ENCODE measurements at regions not wholly inside any gene's neighbourhood (a gene's known extent, or its start where the extent isn't known, plus 50 kb on each side); places are given as distances from the start of the nearest gene placed in this dataset.

- H3K36me3 ChIP-seq (ENCODE audit: control insufficient read depth in 1 of 2, insufficient read depth in 2 of 2, low read length in 1 of 2), result no peaks in the 10 kb centered on the region
- intact Hi-C loops (cut with DNase I), result no loop called here
- H3K27me3 ChIP-seq (ENCODE audit: control insufficient read depth in 1 of 2, insufficient read depth in 2 of 2, low read length in 1 of 2), result no peaks in the 10 kb centered on the region
- ATAC-seq (ENCODE audit: low FRiP score) (no peak), DNase-seq (no peak)
- H3K4me3 ChIP-seq (ENCODE audit: low read length in 2 of 2), result no peak overlapping the region
- H3K9me3 ChIP-seq (ENCODE audit: control insufficient read depth, low read length), result peaks cover 13% of the 10 kb centered on the region
- H3K27ac ChIP-seq (ENCODE audit: low read depth in 1 of 2, low read length in 2 of 2), result no peak overlapping the region
- no peaks in the 10 kb centered on the region for H3K4me1 ChIP-seq (ENCODE audit: control insufficient read depth in 1 of 2, insufficient read depth in 2 of 2, low read length in 2 of 2)
- WGBS, 2 donors, result 62 to 69% methylated on average over 10 of the region's 10 CpGs
Measured at GRCh38 chr16:86455116-86455515, 55.2 kb upstream of the FOXF1 start.

DNA sequence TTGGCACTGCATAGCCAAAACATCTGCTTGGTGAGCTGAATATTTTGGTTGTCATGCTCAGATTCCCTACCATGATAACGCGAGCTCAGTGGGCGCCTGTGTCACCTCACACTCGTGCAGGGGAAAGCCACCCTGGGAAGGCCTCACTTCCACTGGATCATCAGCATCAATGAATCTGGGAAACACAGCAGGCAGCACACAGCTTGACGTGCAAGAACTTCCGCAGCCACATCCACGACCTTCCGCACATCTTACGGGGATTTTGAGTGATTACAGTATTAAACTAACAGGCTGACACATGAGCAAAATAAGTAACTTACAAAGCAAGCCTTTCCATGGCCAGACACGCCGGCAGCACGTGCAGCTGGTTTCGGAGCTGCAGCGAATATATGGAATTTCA, 54.7 kb upstream of the FOXF1 start:
- intact Hi-C loops (cut with DNase I), result no loop called here
- Histone ChIP-seq H3K9me3 (ENCODE audit: control insufficient read depth, low read length) (peaks cover 18% of the 10 kb centered on the region), H3K27ac (ENCODE audit: low read depth in 1 of 2, low read length in 2 of 2) (no peak overlapping the region), H3K36me3 (ENCODE audit: control insufficient read depth in 1 of 2, insufficient read depth in 2 of 2, low read length in 1 of 2) (no peaks in the 10 kb centered on the region), H3K4me3 (ENCODE audit: low read length in 2 of 2) (no peak overlapping the region), H3K4me1 (ENCODE audit: control insufficient read depth in 1 of 2, insufficient read depth in 2 of 2, low read length in 2 of 2) (no peaks in the 10 kb centered on the region), H3K27me3 (ENCODE audit: control insufficient read depth in 1 of 2, insufficient read depth in 2 of 2, low read length in 1 of 2) (no peaks in the 10 kb centered on the region)
- ATAC-seq (ENCODE audit: low FRiP score) (no peak), DNase-seq (no peak)
- 36 to 48% methylated on average over 14 of the region's 14 CpGs for WGBS, 2 donors

GRCh38 chr16:86457501-86458148, 52.7 kb upstream of the FOXF1 start:
- Histone ChIP-seq H3K4me1 (ENCODE audit: control insufficient read depth in 1 of 2, insufficient read depth in 2 of 2, low read length in 2 of 2) (no peaks in the 10 kb centered on the region), H3K27me3 (ENCODE audit: control insufficient read depth in 1 of 2, insufficient read depth in 2 of 2, low read length in 1 of 2) (no peaks in the 10 kb centered on the region), H3K27ac (ENCODE audit: low read depth in 1 of 2, low read length in 2 of 2) (no peak overlapping the region), H3K36me3 (ENCODE audit: control insufficient read depth in 1 of 2, insufficient read depth in 2 of 2, low read length in 1 of 2) (no peaks in the 10 kb centered on the region), H3K4me3 (ENCODE audit: low read length in 2 of 2) (no peak overlapping the region), H3K9me3 (ENCODE audit: control insufficient read depth, low read length) (peaks cover 19% of the 10 kb centered on the region)
- ATAC-seq (ENCODE audit: low FRiP score), result peak; percentile 62
- DNase-seq, result no peak
- intact Hi-C loops (cut with DNase I), result no loop called here
- WGBS, 2 donors, result 48 to 49% methylated on average over 11 of the region's 11 CpGs

- intact Hi-C loops (cut with DNase I), result no loop called here
- 57 to 66% methylated on average over 7 of the region's 7 CpGs for WGBS, 2 donors
Measured at GRCh38 chr16:86458149-86458777, 52.1 kb upstream of the FOXF1 start.

DNA sequence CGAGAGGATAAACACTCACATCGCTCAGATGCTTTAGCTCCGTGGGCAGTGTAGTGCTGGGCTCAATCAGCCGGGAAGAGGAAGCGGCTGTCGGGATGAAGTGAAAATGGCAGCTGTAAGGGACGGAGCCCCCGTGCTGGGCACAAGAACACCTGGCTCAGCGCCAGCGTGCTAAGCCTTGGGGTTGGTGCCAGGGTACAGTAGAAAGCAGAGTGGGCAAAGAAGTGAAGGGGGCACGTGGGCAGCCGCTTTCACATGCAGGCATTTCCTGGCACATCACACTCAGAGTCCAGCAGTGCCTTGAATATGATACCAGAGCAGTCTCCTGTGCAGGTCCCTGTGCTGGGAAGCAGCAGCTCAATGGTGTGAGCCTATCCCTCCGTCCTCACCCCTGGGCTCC, 51.1 kb upstream of the FOXF1 start:
- whole genome bisulfite sequencing, 2 donors, result 42 to 55% methylated on average over 13 of the region's 13 CpGs
- H3K9me3 ChIP-seq (ENCODE audit: control insufficient read depth, low read length), result peaks cover 17% of the 10 kb centered on the region
- H3K36me3 ChIP-seq (ENCODE audit: control insufficient read depth in 1 of 2, insufficient read depth in 2 of 2, low read length in 1 of 2), result no peaks in the 10 kb centered on the region
- no peak for ATAC-seq (ENCODE audit: low FRiP score)
- no peaks in the 10 kb centered on the region for H3K4me1 ChIP-seq (ENCODE audit: control insufficient read depth in 1 of 2, insufficient read depth in 2 of 2, low read length in 2 of 2)
- H3K4me3 ChIP-seq (ENCODE audit: low read length in 2 of 2), result no peak overlapping the region
- H3K27me3 ChIP-seq (ENCODE audit: control insufficient read depth in 1 of 2, insufficient read depth in 2 of 2, low read length in 1 of 2), result no peaks in the 10 kb centered on the region
- no peak for DNase-seq
- no peak overlapping the region for H3K27ac ChIP-seq (ENCODE audit: low read depth in 1 of 2, low read length in 2 of 2)
- intact Hi-C loops (cut with DNase I), result no loop called here

More at GRCh38 chr16:86458149-86458777, 52.1 kb upstream of the FOXF1 start:
- Histone ChIP-seq H3K36me3 (ENCODE audit: control insufficient read depth in 1 of 2, insufficient read depth in 2 of 2, low read length in 1 of 2) (no peaks in the 10 kb centered on the region), H3K27me3 (ENCODE audit: control insufficient read depth in 1 of 2, insufficient read depth in 2 of 2, low read length in 1 of 2) (no peaks in the 10 kb centered on the region), H3K27ac (ENCODE audit: low read depth in 1 of 2, low read length in 2 of 2) (no peak overlapping the region), H3K4me1 (ENCODE audit: control insufficient read depth in 1 of 2, insufficient read depth in 2 of 2, low read length in 2 of 2) (no peaks in the 10 kb centered on the region), H3K9me3 (ENCODE audit: control insufficient read depth, low read length) (peaks cover 19% of the 10 kb centered on the region), H3K4me3 (ENCODE audit: low read length in 2 of 2) (no peak overlapping the region)
- ATAC-seq (ENCODE audit: low FRiP score), result no peak
- DNase-seq, result no peak
